ENCODE measurements at regions not wholly inside any gene's neighbourhood (a gene's known extent, or its start where the extent isn't known, plus 50 kb on each side); places are given as distances from the start of the nearest gene placed in this dataset.
"Not testable (repeated sequence)": the region's sequence is repeated elsewhere in the genome, so short reads cannot be mapped to it uniquely, and the experiment has no call there.

DNA sequence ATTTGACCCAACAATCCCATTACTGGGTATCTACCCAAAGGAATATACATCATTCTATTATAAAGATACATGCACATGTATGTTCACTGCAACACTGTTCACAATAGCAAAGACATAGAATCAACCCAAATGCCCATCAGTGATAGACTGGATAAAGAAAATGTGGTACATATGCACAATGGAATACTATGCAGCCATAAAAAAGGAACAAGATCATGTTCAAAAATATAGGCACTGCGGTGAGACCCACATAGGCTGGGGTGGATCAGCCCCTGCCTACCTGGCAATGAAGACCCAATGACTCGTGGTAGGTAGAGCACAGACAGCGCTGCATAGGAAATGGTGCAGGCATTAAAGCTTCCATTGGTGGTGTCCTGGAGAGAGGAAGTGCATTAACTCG, 88.6 kb upstream of the NFIL3 start:
- H3K9ac ChIP-seq (ENCODE audit: low read length); H2AFZ ChIP-seq (ENCODE audit: insufficient read depth, low read depth, low read length, poor library complexity, severe bottlenecking); H3K4me3 Mint-ChIP-seq; H3K79me2 ChIP-seq (ENCODE audit: control insufficient read depth, insufficient read depth, low read length); H3K4me3 ChIP-seq (ENCODE audit: control extremely low read depth in 1 of 5, extremely low read depth in 1 of 5, insufficient read depth in 1 of 5, low read depth in 2 of 5, low read length in 4 of 5); POLR2A ChIA-PET; H4K20me1 ChIP-seq (ENCODE audit: control insufficient read depth, insufficient read depth, low read length, poor library complexity, severe bottlenecking); H3K4me2 ChIP-seq (replicated peaks; ENCODE audit: low read depth, low read length, poor library complexity, severe bottlenecking); ATAC-seq (ENCODE audit: low read depth); DNase-seq; H3K27me3 ChIP-seq (replicated peaks in 1 of 4; ENCODE audit: control extremely low read depth in 1 of 4, control insufficient read depth in 3 of 4, insufficient read depth in 4 of 4, low read length in 3 of 4); H3K9me3 Mint-ChIP-seq (ENCODE audit: insufficient read depth); CTCF ChIA-PET; H3K27ac Mint-ChIP-seq; H3K4me1 Mint-ChIP-seq; H3K36me3 ChIP-seq (replicated peaks in 1 of 2; ENCODE audit: control extremely low read depth in 1 of 2, control insufficient read depth in 1 of 2, extremely low read depth in 1 of 2, insufficient read depth in 2 of 2, low read length in 1 of 2); H3K9me3 ChIP-seq (ENCODE audit: control extremely low read depth in 1 of 3, control insufficient read depth in 2 of 3, insufficient read depth in 1 of 3, low read length in 2 of 3); H3K4me1 ChIP-seq (ENCODE audit: control insufficient read depth in 2 of 2, insufficient read depth in 2 of 2, low read length in 2 of 2); H3K27ac ChIP-seq (ENCODE audit: low read length in 2 of 2); intact Hi-C loops (cut with micrococcal nuclease): not testable (repeated sequence)
- H3K27me3 Mint-ChIP-seq: peaks cover 23% of the 10 kb centered on the region
- WGBS (ENCODE audit: insufficient coverage): 93% methylated on average over 4 of the region's 4 CpGs

DNA sequence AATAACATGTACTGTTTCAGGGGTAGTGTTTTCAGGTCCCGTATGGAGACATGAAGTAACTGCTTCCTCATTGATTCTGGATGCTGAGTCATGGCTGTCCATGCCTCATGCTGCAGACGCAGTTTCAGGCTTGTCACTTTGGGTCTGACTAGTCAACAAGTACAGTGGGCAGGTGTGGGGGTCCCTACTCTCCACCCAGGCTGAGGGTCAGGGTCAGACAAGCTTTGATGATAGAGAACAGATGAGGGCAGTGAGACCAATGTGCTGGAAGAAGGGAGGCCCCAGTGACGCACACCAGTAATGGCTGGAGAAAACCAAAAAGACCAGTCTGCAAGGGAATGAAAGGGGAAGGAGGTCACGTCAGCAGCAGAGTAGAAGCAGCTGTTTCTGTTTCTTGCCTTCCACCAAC, 80.0 kb upstream of the NFIL3 start:
- Histone ChIP-seq H3K4me3 (ENCODE audit: control extremely low read depth in 1 of 5, extremely low read depth in 1 of 5, insufficient read depth in 1 of 5, low read depth in 2 of 5, low read length in 4 of 5) (no peak overlapping the region), H4K20me1 (ENCODE audit: control insufficient read depth, insufficient read depth, low read length, poor library complexity, severe bottlenecking) (no peaks in the 10 kb centered on the region), H3K4me2 (replicated peaks; ENCODE audit: low read depth, low read length, poor library complexity, severe bottlenecking) (no peak overlapping the region), H3K9ac (ENCODE audit: low read length) (no peak overlapping the region), H3K36me3 (replicated peaks in 1 of 2; ENCODE audit: control extremely low read depth in 1 of 2, control insufficient read depth in 1 of 2, extremely low read depth in 1 of 2, insufficient read depth in 2 of 2, low read length in 1 of 2) (no peaks in the 10 kb centered on the region), H3K4me1 (ENCODE audit: control insufficient read depth in 2 of 2, insufficient read depth in 2 of 2, low read length in 2 of 2) (no peaks in the 10 kb centered on the region), H3K9me3 (ENCODE audit: control extremely low read depth in 1 of 3, control insufficient read depth in 2 of 3, insufficient read depth in 1 of 3, low read length in 2 of 3) (no peaks in the 10 kb centered on the region), H2AFZ (ENCODE audit: insufficient read depth, low read depth, low read length, poor library complexity, severe bottlenecking) (no peak overlapping the region), H3K79me2 (ENCODE audit: control insufficient read depth, insufficient read depth, low read length) (no peaks in the 10 kb centered on the region), H3K27ac (ENCODE audit: low read length in 2 of 2) (no peak overlapping the region), H3K27me3 (replicated peaks in 1 of 4; ENCODE audit: control extremely low read depth in 1 of 4, control insufficient read depth in 3 of 4, insufficient read depth in 4 of 4, low read length in 3 of 4) (no peaks in the 10 kb centered on the region)
- TF ChIP-seq, protein P1, sequence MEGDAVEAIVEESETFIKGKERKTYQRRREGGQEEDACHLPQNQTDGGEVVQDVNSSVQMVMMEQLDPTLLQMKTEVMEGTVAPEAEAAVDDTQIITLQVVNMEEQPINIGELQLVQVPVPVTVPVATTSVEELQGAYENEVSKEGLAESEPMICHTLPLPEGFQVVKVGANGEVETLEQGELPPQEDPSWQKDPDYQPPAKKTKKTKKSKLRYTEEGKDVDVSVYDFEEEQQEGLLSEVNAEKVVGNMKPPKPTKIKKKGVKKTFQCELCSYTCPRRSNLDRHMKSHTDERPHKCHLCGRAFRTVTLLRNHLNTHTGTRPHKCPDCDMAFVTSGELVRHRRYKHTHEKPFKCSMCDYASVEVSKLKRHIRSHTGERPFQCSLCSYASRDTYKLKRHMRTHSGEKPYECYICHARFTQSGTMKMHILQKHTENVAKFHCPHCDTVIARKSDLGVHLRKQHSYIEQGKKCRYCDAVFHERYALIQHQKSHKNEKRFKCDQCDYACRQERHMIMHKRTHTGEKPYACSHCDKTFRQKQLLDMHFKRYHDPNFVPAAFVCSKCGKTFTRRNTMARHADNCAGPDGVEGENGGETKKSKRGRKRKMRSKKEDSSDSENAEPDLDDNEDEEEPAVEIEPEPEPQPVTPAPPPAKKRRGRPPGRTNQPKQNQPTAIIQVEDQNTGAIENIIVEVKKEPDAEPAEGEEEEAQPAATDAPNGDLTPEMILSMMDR (IDR thresholded peaks at IDR 0.05): no peak
- no peak for TF ChIP-seq EZH2 (IDR thresholded peaks at IDR 0.05; ENCODE audit: borderline replicate concordance, insufficient read depth, low read depth, low read length, poor library complexity, severe bottlenecking)
- DNase-seq (no peak), ATAC-seq (ENCODE audit: low read depth) (no peak)
- no peaks in the 10 kb centered on the region for H3K4me1 Mint-ChIP-seq
- 48% methylated on average over 3 of the region's 4 CpGs for WGBS (ENCODE audit: insufficient coverage)
- H3K9me3 Mint-ChIP-seq (ENCODE audit: insufficient read depth): no peaks in the 10 kb centered on the region
- POLR2A ChIA-PET: no interaction called here
- intact Hi-C loops (cut with micrococcal nuclease): no loop called here
- no peak overlapping the region for H3K4me3 Mint-ChIP-seq
- H3K27me3 Mint-ChIP-seq: peaks cover 23% of the 10 kb centered on the region
- CTCF ChIA-PET: no interaction called here
- H3K27ac Mint-ChIP-seq: no peak overlapping the region
